ENCODE measurements at regions not wholly inside any gene's neighbourhood (a gene's known extent, or its start where the extent isn't known, plus 50 kb on each side); places are given as distances from the start of the nearest gene placed in this dataset.
"Not testable (repeated sequence)": the region's sequence is repeated elsewhere in the genome, so short reads cannot be mapped to it uniquely, and the experiment has no call there.

GRCh38 chrX:122641136-122641535 lies 542.9 kb upstream of the GRIA3 start:
- TF ChIP-seq CTCF (IDR thresholded peaks at IDR 0.05) (no peak), POLR2AphosphoS5 (IDR thresholded peaks at IDR 0.05) (no peak), POLR2A (IDR thresholded peaks at IDR 0.05) (no peak), EP300 (IDR thresholded peaks at IDR 0.05) (no peak)
- H3K27ac ChIP-seq, result no peak overlapping the region
- DNase-seq, result no peak
- H3K4me3 ChIP-seq, result no peak overlapping the region
- intact Hi-C loops (cut with DNase I; ENCODE audit: low total_unique reads), result no loop called here
- 50 to 85% (median 62%) methylated on average over 2 of the region's 2 CpGs for WGBS, 5 donors
- H3K9me3 ChIP-seq, result no peaks in the 10 kb centered on the region
- no peaks in the 10 kb centered on the region for H3K27me3 ChIP-seq
- H3K36me3 ChIP-seq, result no peaks in the 10 kb centered on the region
- H3K4me1 ChIP-seq, result no peaks in the 10 kb centered on the region

- no peaks in the 10 kb centered on the region for H3K36me3 ChIP-seq
- WGBS, 5 donors, result 40 to 48% (median 47%) methylated on average over 4 of the region's 4 CpGs
- no peak for DNase-seq
- no peaks in the 10 kb centered on the region for H3K27me3 ChIP-seq
- H3K4me3 ChIP-seq, result no peak overlapping the region
- H3K4me1 ChIP-seq, result no peaks in the 10 kb centered on the region
- H3K9me3 ChIP-seq, result no peaks in the 10 kb centered on the region
- intact Hi-C loops (cut with DNase I; ENCODE audit: low total_unique reads), result no loop called here
- TF ChIP-seq POLR2A (IDR thresholded peaks at IDR 0.05) (no peak), CTCF (IDR thresholded peaks at IDR 0.05) (no peak)
- no peak overlapping the region for H3K27ac ChIP-seq
These were observed 542.3 kb upstream of the GRIA3 start for GRCh38 chrX:122641826-122642225.

GRCh38 chrX:122655256-122655655 lies 528.8 kb upstream of the GRIA3 start:
- WGBS, 5 donors, result 82 to 93% (median 92%) methylated on average over 14 to 16 of the region's 16 CpGs
- H3K4me3 ChIP-seq; H3K9me3 ChIP-seq; H3K27ac ChIP-seq; H3K27me3 ChIP-seq; intact Hi-C loops (cut with DNase I; ENCODE audit: low total_unique reads); DNase-seq; H3K4me1 ChIP-seq; H3K36me3 ChIP-seq: not testable (repeated sequence)

- no peaks in the 10 kb centered on the region for H3K9me3 ChIP-seq
- WGBS, 5 donors, result 43 to 83% (median 54%) methylated on average over 1 of the region's 1 CpG
- no peaks in the 10 kb centered on the region for H3K27me3 ChIP-seq
- H3K27ac ChIP-seq, result no peak overlapping the region
- DNase-seq, result no peak
- H3K4me3 ChIP-seq, result no peak overlapping the region
- TF ChIP-seq EP300 (IDR thresholded peaks at IDR 0.05) (no peak), CTCF (IDR thresholded peaks at IDR 0.05) (no peak), POLR2A (IDR thresholded peaks at IDR 0.05) (no peak), POLR2AphosphoS5 (IDR thresholded peaks at IDR 0.05) (no peak)
- no peaks in the 10 kb centered on the region for H3K4me1 ChIP-seq
- intact Hi-C loops (cut with DNase I; ENCODE audit: low total_unique reads), result no loop called here
- no peaks in the 10 kb centered on the region for H3K36me3 ChIP-seq
These were observed 517.5 kb upstream of the GRIA3 start for GRCh38 chrX:122666601-122667000.

GRCh38 chrX:122667667-122668066 lies 516.4 kb upstream of the GRIA3 start:
- no peaks in the 10 kb centered on the region for H3K4me1 ChIP-seq
- no peak overlapping the region for H3K4me3 ChIP-seq
- intact Hi-C loops (cut with DNase I; ENCODE audit: low total_unique reads), result no loop called here
- H3K36me3 ChIP-seq, result no peaks in the 10 kb centered on the region
- H3K27ac ChIP-seq, result no peak overlapping the region
- H3K27me3 ChIP-seq, result no peaks in the 10 kb centered on the region
- TF ChIP-seq POLR2A (IDR thresholded peaks at IDR 0.05) (no peak), EP300 (IDR thresholded peaks at IDR 0.05) (no peak), POLR2AphosphoS5 (IDR thresholded peaks at IDR 0.05) (no peak), CTCF (IDR thresholded peaks at IDR 0.05) (no peak)
- 71 to 85% (median 80%) methylated on average over 3 of the region's 3 CpGs for WGBS, 5 donors
- DNase-seq, result no peak
- H3K9me3 ChIP-seq, result no peaks in the 10 kb centered on the region
